HCT116 (cell line): ENCODE measurements at regions not wholly inside any gene's neighbourhood (a gene's known extent, or its start where the extent isn't known, plus 50 kb on each side); places are given as distances from the start of the nearest gene placed in this dataset.
"Not testable (repeated sequence)": the region's sequence is repeated elsewhere in the genome, so short reads cannot be mapped to it uniquely, and the experiment has no call there.

Source experiments
- ATAC-seq: fragments of 200-7000 bp; cut with Tn5 transposase; 2 replicates; pipeline ENCODE4 v1.9.1; 2020; ENCODE audit warnings: mild to moderate bottlenecking, moderate library complexity
- BruUV-seq: library from RNA; stranded (reverse); fragments of 400-500 nt; replicated peaks from 2 replicates; lab custom pipeline; 2021; lab: Mats Ljungman, UMichigan
- CTCF ChIA-PET: fragments of 300-600 bp; sonication (Branson Sonifier 250); formaldehyde crosslinking; loops from one replicate; lab custom pipeline; 2021; ENCODE audit warnings: antibody characterized with exemption; lab: Charles Lee
- POLR2A ChIA-PET: fragments of 300-600, 350-600 bp; sonication (Branson Sonifier 250); formaldehyde crosslinking; loops from one replicate; lab custom pipeline; 2021; ENCODE audit warnings: antibody characterized with exemption; lab: Charles Lee
- RAD21 ChIA-PET, 2 experiments: fragments of 300-600 bp; sonication (Branson Sonifier 250); formaldehyde crosslinking; loops; one replicate each; lab custom pipeline; 2023; ENCODE audit warnings: low total read pairs in 2 of 2; ENCODE audit not compliant: uncharacterized antibody in 2 of 2, unreplicated experiment in 2 of 2, low non-redundant PET in 1 of 2; lab: Charles Lee
- DNase-seq: peaks from one replicate; pipeline ENCODE4 v3.0.0-alpha.2; 2010; ENCODE audit warnings: low read depth, low spot score
- H2AFZ ChIP-seq: fragments of 200-600 bp; shearing (Covaris generic), sonication (generic); 2 replicates; pipeline ENCODE4 v1.6.1; 2017; ENCODE audit warnings: low read depth, mixed run types, mixed read lengths, antibody characterized with exemption, low read length; ENCODE audit not compliant: poor library complexity, severe bottlenecking
- H3K27ac ChIP-seq: 2 replicates; pipeline ENCODE4 v1.5.1; 2012; ENCODE audit warnings: low read depth, low read length
- H3K27me3 ChIP-seq: fragments of 200-600 bp; sonication (generic); 2 replicates; pipeline ENCODE4 v1.6.1; 2016; ENCODE audit warnings: mixed run types, low read length, mixed read lengths; ENCODE audit not compliant: insufficient read depth
- H3K36me3 ChIP-seq, 2 experiments: fragments of 200-500 bp in 1 of 2; fragments of 200-600 bp in 1 of 2; sonication (Bioruptor generic) in 1 of 2; sonication (generic) in 1 of 2; 2 replicates each; pipeline versions ENCODE4 v1.5.1 to v1.6.1; 2014 to 2016; ENCODE audit warnings: low read length in 2 of 2, inconsistent platforms in 1 of 2, mixed read lengths in 1 of 2, mixed run types in 1 of 2; ENCODE audit not compliant: insufficient read depth in 2 of 2, control insufficient read depth in 1 of 2
- H3K4me1 ChIP-seq, 2 experiments: fragments of 200-600 bp in 1 of 2; sonication (generic) in 1 of 2; 2 replicates each; pipeline versions ENCODE4 v1.5.1 to v1.6.1; 2012 to 2017; ENCODE audit warnings: low read length in 2 of 2, inconsistent platforms in 1 of 2, mild to moderate bottlenecking in 1 of 2, mixed read lengths in 1 of 2, mixed run types in 1 of 2, moderate library complexity in 1 of 2; ENCODE audit not compliant: insufficient read depth in 2 of 2, control insufficient read depth in 1 of 2
- H3K4me2 ChIP-seq: fragments of 200-600 bp; sonication (generic); 2 replicates; pipeline ENCODE4 v1.6.1; 2017; ENCODE audit warnings: mixed run types, low read length, mixed read lengths
- H3K4me3 ChIP-seq, 2 experiments: fragments of 200-600 bp in 1 of 2; sonication (generic) in 1 of 2; replicated peaks in 1 of 2; 2 replicates each; pipeline ENCODE4 v1.5.1; 2011 to 2016; ENCODE audit warnings: low read length in 2 of 2, control low read depth in 1 of 2, low read depth in 1 of 2, mild to moderate bottlenecking in 1 of 2, mixed read lengths in 1 of 2, mixed run types in 1 of 2
- H3K79me2 ChIP-seq: fragments of 200-600 bp; sonication (generic); 2 replicates; pipeline ENCODE4 v1.6.1; 2017; ENCODE audit warnings: mild to moderate bottlenecking, mixed run types, low read length, moderate library complexity, mixed read lengths; ENCODE audit not compliant: insufficient read depth
- H3K9ac ChIP-seq: fragments of 200-600 bp; sonication (generic); 2 replicates; pipeline ENCODE4 v1.6.1; 2016; ENCODE audit warnings: low read length, mixed read lengths
- H3K9me2 ChIP-seq: fragments of 200-600 bp; sonication (generic), shearing (Covaris generic); 2 replicates; pipeline ENCODE4 v1.6.1; 2017; ENCODE audit warnings: mixed run types, mild to moderate bottlenecking, moderate library complexity; ENCODE audit not compliant: insufficient read depth
- H3K9me3 ChIP-seq, 2 experiments: fragments of 200-500 bp in 1 of 2; fragments of 200-600 bp in 1 of 2; sonication (Bioruptor generic) in 1 of 2; sonication (generic) in 1 of 2; 2 replicates each; pipeline ENCODE4 v1.6.1; 2014 to 2017; ENCODE audit warnings: low read length in 2 of 2, mixed read lengths in 2 of 2, inconsistent platforms in 1 of 2, low read depth in 1 of 2, mild to moderate bottlenecking in 1 of 2, mixed run types in 1 of 2, moderate library complexity in 1 of 2; ENCODE audit not compliant: control insufficient read depth in 1 of 2, insufficient read depth in 1 of 2
- H4K20me1 ChIP-seq: fragments of 200-600 bp; sonication (generic), shearing (Covaris generic); 2 replicates; pipeline ENCODE4 v1.6.1; 2017; ENCODE audit warnings: mixed run types, mild to moderate bottlenecking, moderate library complexity; ENCODE audit not compliant: insufficient read depth
- intact Hi-C: fragments of 100-400 bp; cut with micrococcal nuclease; formaldehyde crosslinking; loops from 2 replicates; pipeline ENCODE4 v1.10.0; 2022

GRCh38 chr2:131717907-131718306 is 190.2 kb downstream of the CCDC74A start:
- POLR2A ChIA-PET, H3K79me2 ChIP-seq, H3K4me1 ChIP-seq, H3K9me3 ChIP-seq, H3K27me3 ChIP-seq, intact Hi-C loops, H4K20me1 ChIP-seq, H2AFZ ChIP-seq, BruUV-seq, H3K9me2 ChIP-seq, H3K9ac ChIP-seq, H3K36me3 ChIP-seq, H3K27ac ChIP-seq, DNase-seq, H3K4me3 ChIP-seq, CTCF ChIA-PET, ATAC-seq, H3K4me2 ChIP-seq, RAD21 ChIA-PET: not testable (repeated sequence)

- BruUV-seq, intact Hi-C loops, H3K9me2 ChIP-seq, H2AFZ ChIP-seq, CTCF ChIA-PET, H4K20me1 ChIP-seq, H3K9me3 ChIP-seq, H3K4me3 ChIP-seq, H3K9ac ChIP-seq, H3K4me2 ChIP-seq, H3K79me2 ChIP-seq, RAD21 ChIA-PET, POLR2A ChIA-PET, H3K4me1 ChIP-seq, H3K27me3 ChIP-seq, ATAC-seq, H3K27ac ChIP-seq, H3K36me3 ChIP-seq, DNase-seq: not testable (repeated sequence)
These were observed 193.5 kb downstream of the CCDC74A start for GRCh38 chr2:131721163-131721562.

GRCh38 chr2:131722256-131722655 is 194.6 kb downstream of the CCDC74A start:
- H3K79me2 ChIP-seq, H2AFZ ChIP-seq, CTCF ChIA-PET, H3K9me3 ChIP-seq, H3K4me3 ChIP-seq, H3K9ac ChIP-seq, H3K9me2 ChIP-seq, POLR2A ChIA-PET, H3K4me2 ChIP-seq, intact Hi-C loops, DNase-seq, RAD21 ChIA-PET, H3K27ac ChIP-seq, H4K20me1 ChIP-seq, ATAC-seq, H3K27me3 ChIP-seq, H3K36me3 ChIP-seq, BruUV-seq, H3K4me1 ChIP-seq: not testable (repeated sequence)
